H9 (cell line): ENCODE measurements at regions not wholly inside any gene's neighbourhood (a gene's known extent, or its start where the extent isn't known, plus 50 kb on each side); places are given as distances from the start of the nearest gene placed in this dataset.

ENCODE experiments used
- DNase-seq: peaks from one replicate; pipeline ENCODE4 v3.0.0-alpha.2; 2017
- H2AFZ ChIP-seq: one replicate; pipeline ENCODE4 v1.6.1; 2013; ENCODE audit warnings: mild to moderate bottlenecking, low read length, control low read depth, moderate library complexity
- H2AK5ac ChIP-seq: 2 replicates; pipeline ENCODE4 v1.6.1; 2013; ENCODE audit warnings: low read length, control low read depth, mixed read lengths; ENCODE audit not compliant: insufficient read length
- H2BK120ac ChIP-seq: one replicate; pipeline ENCODE4 v1.6.1; 2013; ENCODE audit warnings: low read depth, mild to moderate bottlenecking, low read length, control low read depth, inconsistent platforms; ENCODE audit not compliant: poor library complexity, severe bottlenecking
- H2BK12ac ChIP-seq: 2 replicates; pipeline ENCODE4 v1.6.1; 2013; ENCODE audit warnings: low read length, control low read depth, mixed read lengths, low read depth; ENCODE audit not compliant: insufficient read length
- H2BK15ac ChIP-seq: 2 replicates; pipeline ENCODE4 v1.6.1; 2013; ENCODE audit warnings: low read depth, low read length, control low read depth
- H2BK20ac ChIP-seq: one replicate; pipeline ENCODE4 v1.6.1; 2013; ENCODE audit warnings: low read depth, mild to moderate bottlenecking, low read length, control low read depth, inconsistent platforms; ENCODE audit not compliant: poor library complexity, severe bottlenecking
- H2BK5ac ChIP-seq: 2 replicates; pipeline ENCODE4 v1.6.1; 2013; ENCODE audit warnings: low read length, control low read depth, mixed read lengths; ENCODE audit not compliant: insufficient read length
- H3K14ac ChIP-seq: 2 replicates; pipeline ENCODE4 v1.6.1; 2013; ENCODE audit warnings: low read length, control low read depth; ENCODE audit not compliant: insufficient read depth
- H3K18ac ChIP-seq: 2 replicates; pipeline ENCODE4 v1.6.1; 2013; ENCODE audit warnings: low read depth, mild to moderate bottlenecking, mixed read lengths, low read length, control low read depth; ENCODE audit not compliant: insufficient read length
- H3K23ac ChIP-seq: 2 replicates; pipeline ENCODE4 v1.6.1; 2013; ENCODE audit warnings: low read length, control low read depth, mixed read lengths, low read depth; ENCODE audit not compliant: insufficient read length
- H3K23me2 ChIP-seq: 2 replicates; pipeline ENCODE4 v1.6.1; 2013; ENCODE audit warnings: low read depth, mild to moderate bottlenecking, mixed read lengths, low read length, control low read depth; ENCODE audit not compliant: insufficient read length, poor library complexity, severe bottlenecking
- H3K27ac ChIP-seq: 2 replicates; pipeline ENCODE4 v1.5.1; 2013; ENCODE audit warnings: low read length, control low read depth, mixed read lengths, low read depth; ENCODE audit not compliant: insufficient read length
- H3K27me3 ChIP-seq: 2 replicates; pipeline ENCODE4 v1.6.1; 2013; ENCODE audit warnings: low read length, control low read depth, inconsistent platforms; ENCODE audit not compliant: insufficient read depth
- H3K4ac ChIP-seq: 2 replicates; pipeline ENCODE4 v1.6.1; 2013; ENCODE audit warnings: low read depth, mild to moderate bottlenecking, control low read depth, inconsistent platforms, low read length, moderate library complexity
- H3K4me1 ChIP-seq: 2 replicates; pipeline ENCODE4 v1.6.1; 2013; ENCODE audit warnings: low read length, control low read depth, inconsistent platforms; ENCODE audit not compliant: insufficient read depth
- H3K4me2 ChIP-seq: 2 replicates; pipeline ENCODE4 v1.6.1; 2013; ENCODE audit warnings: low read length, control low read depth, mixed read lengths; ENCODE audit not compliant: insufficient read length, insufficient read depth
- H3K56ac ChIP-seq: 2 replicates; pipeline ENCODE4 v1.6.1; 2013; ENCODE audit warnings: low read depth, mild to moderate bottlenecking, mixed read lengths, low read length, control low read depth; ENCODE audit not compliant: insufficient read length
- H3K79me1 ChIP-seq: 2 replicates; pipeline ENCODE4 v1.6.1; 2013; ENCODE audit warnings: low read depth, mild to moderate bottlenecking, moderate library complexity, low read length, control low read depth, inconsistent platforms; ENCODE audit not compliant: insufficient read depth, poor library complexity, severe bottlenecking
- H3K79me2 ChIP-seq: 2 replicates; pipeline ENCODE4 v1.6.1; 2013; ENCODE audit warnings: low read length, control low read depth, inconsistent platforms; ENCODE audit not compliant: insufficient read depth
- H3K9ac ChIP-seq: 2 replicates; pipeline ENCODE4 v1.6.1; 2013; ENCODE audit warnings: low read length, control low read depth, mixed read lengths; ENCODE audit not compliant: insufficient read length; ENCODE audit errors: extremely low read depth
- H3K9me3 ChIP-seq: one replicate; pipeline ENCODE4 v1.6.1; 2013; ENCODE audit warnings: low read depth, low read length, inconsistent platforms; ENCODE audit not compliant: control insufficient read depth
- H3T11ph ChIP-seq: one replicate; pipeline ENCODE4 v1.6.1; 2013; ENCODE audit warnings: mild to moderate bottlenecking, low read length, control low read depth, inconsistent platforms
- H4K20me1 ChIP-seq: one replicate; pipeline ENCODE4 v1.6.1; 2013; ENCODE audit not compliant: control insufficient read depth, insufficient read length, insufficient read depth
- H4K5ac ChIP-seq: 2 replicates; pipeline ENCODE4 v1.6.1; 2013; ENCODE audit warnings: low read depth, mild to moderate bottlenecking, mixed read lengths, low read length, control low read depth; ENCODE audit not compliant: insufficient read length
- H4K8ac ChIP-seq: replicated peaks from 2 replicates; pipeline ENCODE4 v1.6.1; 2013; ENCODE audit warnings: low read length, control low read depth, mixed read lengths, low read depth; ENCODE audit not compliant: insufficient read length
- H4K91ac ChIP-seq: 2 replicates; pipeline ENCODE4 v1.6.1; 2013; ENCODE audit warnings: low read depth, mild to moderate bottlenecking, moderate library complexity, mixed read lengths, low read length, control low read depth; ENCODE audit not compliant: insufficient read length
- H3K27ac Mint-ChIP-seq, 3 experiments: 2 replicates in 2 of 3; 3 replicates in 1 of 3; pipeline ENCODE4 v1.8.0; 2020 to 2021; ENCODE audit warnings: mixed read lengths in 3 of 3, mild to moderate bottlenecking in 1 of 3, moderate library complexity in 1 of 3
- H3K27me3 Mint-ChIP-seq: 2 replicates; pipeline ENCODE4 v1.8.0; 2021; ENCODE audit warnings: low read depth, mild to moderate bottlenecking, moderate library complexity, mixed read lengths
- H3K36me3 Mint-ChIP-seq, 3 experiments: 2 replicates in 2 of 3; 3 replicates in 1 of 3; pipeline ENCODE4 v1.8.0; 2020 to 2021; ENCODE audit warnings: low read depth in 3 of 3, mixed read lengths in 3 of 3; ENCODE audit not compliant: insufficient read depth in 1 of 3
- H3K4me1 Mint-ChIP-seq, 2 experiments: 2 replicates each; pipeline ENCODE4 v1.8.0; 2020; ENCODE audit warnings: mixed read lengths in 2 of 2
- H3K4me3 Mint-ChIP-seq, 2 experiments: 2 replicates in 1 of 2; 3 replicates in 1 of 2; pipeline ENCODE4 v1.8.0; 2020 to 2021; ENCODE audit warnings: mild to moderate bottlenecking in 2 of 2, mixed read lengths in 2 of 2, moderate library complexity in 1 of 2
- H3K9me3 Mint-ChIP-seq, 2 experiments: 2 replicates in 1 of 2; 3 replicates in 1 of 2; pipeline ENCODE4 v1.8.0; 2020; ENCODE audit warnings: mild to moderate bottlenecking in 2 of 2, mixed read lengths in 2 of 2, moderate library complexity in 1 of 2
- WGBS: extraction: QIAGEN DNeasy Blood & Tissue Kit; methylation state at CpG from one replicate; pipeline ENCODE4 v1.1.7; 2013; ENCODE audit warnings: missing lambda C conversion rate, low lambda C conversion rate, mixed read lengths; ENCODE audit not compliant: insufficient read length; ENCODE audit errors: extremely low coverage; 5-methylcytosine and 5-hydroxymethylcytosine counted together
- TF ChIP-seq, protein P1 (sequence below): fragments of 200-600 bp; sonication (generic); conservative IDR thresholded peaks from 3 replicates; pipeline ENCODE4 v1.8.0; 2021; ENCODE audit warnings: antibody characterized with exemption, mild to moderate bottlenecking

DNA sequence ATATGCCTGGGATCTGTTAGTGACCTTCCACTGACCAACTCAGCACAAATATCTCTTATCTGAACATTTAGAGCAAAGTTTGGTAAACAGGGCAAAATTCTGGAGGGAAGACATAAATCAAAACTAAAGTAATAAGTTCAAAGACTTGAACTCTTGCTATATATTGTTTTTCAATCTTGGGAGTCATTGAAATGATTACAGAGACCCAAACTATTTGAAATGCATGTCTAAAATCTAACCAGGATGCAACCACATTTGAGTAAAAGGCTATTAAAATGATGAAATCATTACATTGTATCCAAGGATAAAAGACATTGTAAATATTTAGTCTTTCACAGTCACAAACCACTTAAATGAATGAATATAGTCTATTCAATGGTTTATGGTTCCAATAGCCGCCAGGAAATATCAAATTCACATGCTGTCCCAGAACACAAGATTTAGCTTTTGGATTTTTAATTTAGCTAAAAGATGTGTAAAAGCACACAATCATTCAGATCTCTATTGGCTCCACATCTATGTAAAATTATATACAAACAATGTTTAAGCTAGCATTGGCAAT lies 256.6 kb upstream of the EPHA7 start:
- Histone ChIP-seq H3K4me2 (no peak overlapping the region), H2BK12ac (no peak overlapping the region), H3K23me2 (no peaks in the 10 kb centered on the region), H4K5ac (no peak overlapping the region), H2BK20ac (no peak overlapping the region), H3K23ac (no peak overlapping the region), H3K4ac (no peak overlapping the region), H2AFZ (no peak overlapping the region), H3K27ac (no peak overlapping the region), H4K91ac (no peak overlapping the region), H3K79me1 (no peaks in the 10 kb centered on the region), H3K14ac (no peak overlapping the region), H3K9ac (no peak overlapping the region), H2BK120ac (no peak overlapping the region), H3K79me2 (no peaks in the 10 kb centered on the region), H3K4me1 (no peaks in the 10 kb centered on the region), H2AK5ac (no peak overlapping the region), H3T11ph (no peak overlapping the region), H3K56ac (no peak overlapping the region), H4K8ac (no peak overlapping the region), H4K20me1 (no peaks in the 10 kb centered on the region), H2BK15ac (no peak overlapping the region), H2BK5ac (no peak overlapping the region), H3K9me3 (no peaks in the 10 kb centered on the region), H3K27me3 (no peaks in the 10 kb centered on the region), H3K18ac (no peak overlapping the region)
- no peaks in the 10 kb centered on the region for H3K36me3 Mint-ChIP-seq
- no peak for DNase-seq
- H3K4me3 Mint-ChIP-seq = no peak overlapping the region
- H3K4me1 Mint-ChIP-seq = no peaks in the 10 kb centered on the region
- H3K9me3 Mint-ChIP-seq = no peaks in the 10 kb centered on the region
- WGBS = no CpG with 5 or more reads among the region's 1 CpG
- TF ChIP-seq, protein P1, sequence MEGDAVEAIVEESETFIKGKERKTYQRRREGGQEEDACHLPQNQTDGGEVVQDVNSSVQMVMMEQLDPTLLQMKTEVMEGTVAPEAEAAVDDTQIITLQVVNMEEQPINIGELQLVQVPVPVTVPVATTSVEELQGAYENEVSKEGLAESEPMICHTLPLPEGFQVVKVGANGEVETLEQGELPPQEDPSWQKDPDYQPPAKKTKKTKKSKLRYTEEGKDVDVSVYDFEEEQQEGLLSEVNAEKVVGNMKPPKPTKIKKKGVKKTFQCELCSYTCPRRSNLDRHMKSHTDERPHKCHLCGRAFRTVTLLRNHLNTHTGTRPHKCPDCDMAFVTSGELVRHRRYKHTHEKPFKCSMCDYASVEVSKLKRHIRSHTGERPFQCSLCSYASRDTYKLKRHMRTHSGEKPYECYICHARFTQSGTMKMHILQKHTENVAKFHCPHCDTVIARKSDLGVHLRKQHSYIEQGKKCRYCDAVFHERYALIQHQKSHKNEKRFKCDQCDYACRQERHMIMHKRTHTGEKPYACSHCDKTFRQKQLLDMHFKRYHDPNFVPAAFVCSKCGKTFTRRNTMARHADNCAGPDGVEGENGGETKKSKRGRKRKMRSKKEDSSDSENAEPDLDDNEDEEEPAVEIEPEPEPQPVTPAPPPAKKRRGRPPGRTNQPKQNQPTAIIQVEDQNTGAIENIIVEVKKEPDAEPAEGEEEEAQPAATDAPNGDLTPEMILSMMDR = no peak
- H3K27me3 Mint-ChIP-seq = no peaks in the 10 kb centered on the region
- H3K27ac Mint-ChIP-seq = no peak overlapping the region
